SH-SY5Y (cell line): ENCODE measurements at regions not wholly inside any gene's neighbourhood (a gene's known extent, or its start where the extent isn't known, plus 50 kb on each side); places are given as distances from the start of the nearest gene placed in this dataset.

ENCODE experiments used
- GATA2 ChIP-seq: IDR thresholded peaks from 2 replicates; pipeline ENCODE4 v1.6.1; 2011; ENCODE audit warnings: mild to moderate bottlenecking, low read depth, low read length
- GATA3 ChIP-seq: IDR thresholded peaks from 2 replicates; pipeline ENCODE4 v1.6.1; 2011; ENCODE audit warnings: low read depth, mild to moderate bottlenecking, low read length, moderate library complexity

DNA sequence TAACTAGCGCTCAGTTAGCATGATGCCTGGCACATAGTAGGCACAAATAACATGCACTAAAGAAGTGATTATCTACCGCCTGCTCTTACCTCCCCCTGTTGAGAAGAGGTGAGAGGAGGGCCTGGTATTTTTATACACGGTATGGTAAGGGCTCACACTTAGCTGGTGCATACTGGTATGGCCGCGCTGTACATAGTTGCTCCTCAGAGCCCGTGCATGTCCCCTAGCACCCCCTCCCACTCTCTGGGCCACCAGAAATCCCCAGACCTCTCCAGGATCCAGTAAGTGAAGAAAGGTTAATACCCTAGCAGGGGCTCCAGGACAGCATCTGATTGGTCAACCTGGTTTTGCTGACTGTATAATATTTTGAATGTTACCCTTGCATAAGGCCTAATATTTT lies 121.4 kb downstream of the RAB11FIP2 start:
- no peak for TF ChIP-seq GATA2
- TF ChIP-seq GATA3 = no peak
